ENCODE measurements at regions not wholly inside any gene's neighbourhood (a gene's known extent, or its start where the extent isn't known, plus 50 kb on each side); places are given as distances from the start of the nearest gene placed in this dataset.

- Histone ChIP-seq H4K8ac (replicated peaks; ENCODE audit: insufficient read length, low read depth, low read length) (no peak overlapping the region), H3K23ac (ENCODE audit: insufficient read length, low read depth, low read length) (no peak overlapping the region), H2BK20ac (ENCODE audit: low read depth, low read length, poor library complexity, severe bottlenecking) (no peak overlapping the region), H3K9ac (ENCODE audit: extremely low read depth, insufficient read length, low read length) (no peak overlapping the region), H3K27me3 (ENCODE audit: insufficient read depth, low read length) (no peaks in the 10 kb centered on the region), H2BK120ac (ENCODE audit: low read depth, low read length, poor library complexity, severe bottlenecking) (no peak overlapping the region), H2AK5ac (ENCODE audit: insufficient read length, low read length) (no peak overlapping the region), H4K20me1 (ENCODE audit: control insufficient read depth, insufficient read depth, insufficient read length) (no peaks in the 10 kb centered on the region), H3K4ac (ENCODE audit: low read depth, low read length) (no peak overlapping the region), H3K56ac (ENCODE audit: insufficient read length, low read depth, low read length) (no peak overlapping the region), H3K4me2 (ENCODE audit: insufficient read depth, insufficient read length, low read length) (no peak overlapping the region), H3K4me1 (ENCODE audit: insufficient read depth, low read length) (no peaks in the 10 kb centered on the region), H2BK12ac (ENCODE audit: insufficient read length, low read depth, low read length) (no peak overlapping the region), H3K9me3 (ENCODE audit: control insufficient read depth, low read depth, low read length) (no peaks in the 10 kb centered on the region), H2AFZ (ENCODE audit: low read length) (no peak overlapping the region), H4K5ac (ENCODE audit: insufficient read length, low read depth, low read length) (no peak overlapping the region), H3T11ph (ENCODE audit: low read length) (no peak overlapping the region), H3K14ac (ENCODE audit: insufficient read depth, low read length) (no peak overlapping the region), H3K23me2 (ENCODE audit: insufficient read length, low read depth, low read length, poor library complexity, severe bottlenecking) (no peaks in the 10 kb centered on the region), H3K79me2 (ENCODE audit: insufficient read depth, low read length) (no peaks in the 10 kb centered on the region), H2BK15ac (ENCODE audit: low read depth, low read length) (no peak overlapping the region), H2BK5ac (ENCODE audit: insufficient read length, low read length) (no peak overlapping the region), H4K91ac (ENCODE audit: insufficient read length, low read depth, low read length) (no peak overlapping the region), H3K18ac (ENCODE audit: insufficient read length, low read depth, low read length) (no peak overlapping the region), H3K79me1 (ENCODE audit: insufficient read depth, low read depth, low read length, poor library complexity, severe bottlenecking) (no peaks in the 10 kb centered on the region), H3K27ac (ENCODE audit: insufficient read length, low read depth, low read length) (no peak overlapping the region)
- no CpG with 5 or more reads among the region's 4 CpGs for WGBS (ENCODE audit: extremely low coverage, insufficient read length, low lambda C conversion rate)
- no peak for TF ChIP-seq CTCF (conservative IDR thresholded peaks at IDR 0.05)
- peaks cover 0 to 4% (median 0%) of the 10 kb centered on the region in 3 experiments; a peak in 2 of 7 replicates for H3K36me3 Mint-ChIP-seq (ENCODE audit: insufficient read depth in 1 of 3, low read depth in 3 of 3)
- no peaks in the 10 kb centered on the region; the same call in none of the 2 replicates for H3K27me3 Mint-ChIP-seq (ENCODE audit: low read depth)
- no peak overlapping the region for H3K4me3 Mint-ChIP-seq
- no peak for DNase-seq
- H3K4me1 Mint-ChIP-seq: peaks cover 12% of the 10 kb centered on the region in 2 experiments
- peaks cover 0 to 9% of the 10 kb centered on the region in 2 experiments; a peak in 2 of 5 replicates for H3K9me3 Mint-ChIP-seq
- H3K27ac Mint-ChIP-seq: no peak overlapping the region
Measured at GRCh38 chr21:32140151-32140550, 138.7 kb downstream of the MIS18A start.
